Naive B cell (primary cell): ENCODE measurements at regions not wholly inside any gene's neighbourhood (a gene's known extent, or its start where the extent isn't known, plus 50 kb on each side); places are given as distances from the start of the nearest gene placed in this dataset.

Source experiments
- ATAC-seq, 2 donors: fragments of 150-1000 bp; cut with Tn5 transposase; 2 replicates each; pipeline ENCODE4 v1.10.0; 2021; ENCODE audit warnings: low read depth in 2 of 2, mild to moderate bottlenecking in 2 of 2, moderate library complexity in 2 of 2
- DNase-seq: peaks from one replicate; pipeline ENCODE4 v3.0.0; 2022
- H3K27ac Mint-ChIP-seq, 6 donors: one replicate each; pipeline ENCODE4 v1.8.0; 2020 to 2022; ENCODE audit warnings: mild to moderate bottlenecking in 6 of 6, mixed read lengths in 6 of 6, moderate library complexity in 5 of 6, inconsistent platforms in 2 of 6
- H3K27me3 Mint-ChIP-seq, 3 donors: one replicate each; pipeline ENCODE4 v1.8.0; 2021 to 2022; ENCODE audit warnings: mixed read lengths in 3 of 3, mild to moderate bottlenecking in 1 of 3
- H3K36me3 Mint-ChIP-seq, 2 donors: one replicate each; pipeline ENCODE4 v1.8.0; 2020 to 2022; ENCODE audit warnings: mixed read lengths in 2 of 2, inconsistent platforms in 1 of 2, mild to moderate bottlenecking in 1 of 2
- H3K4me1 Mint-ChIP-seq, 3 donors: one replicate each; pipeline ENCODE4 v1.8.0; 2020 to 2022; ENCODE audit warnings: mixed read lengths in 3 of 3, inconsistent platforms in 1 of 3, mild to moderate bottlenecking in 1 of 3, moderate library complexity in 1 of 3
- H3K4me3 Mint-ChIP-seq, 8 donors: one replicate each; pipeline ENCODE4 v1.8.0; 2020 to 2022; ENCODE audit warnings: mild to moderate bottlenecking in 8 of 8, mixed read lengths in 8 of 8, moderate library complexity in 8 of 8, inconsistent platforms in 2 of 8
- H3K9me3 Mint-ChIP-seq, 7 donors: one replicate each; pipeline ENCODE4 v1.8.0; 2020 to 2022; ENCODE audit warnings: mixed read lengths in 7 of 7, mild to moderate bottlenecking in 5 of 7, inconsistent platforms in 2 of 7, moderate library complexity in 1 of 7

DNA sequence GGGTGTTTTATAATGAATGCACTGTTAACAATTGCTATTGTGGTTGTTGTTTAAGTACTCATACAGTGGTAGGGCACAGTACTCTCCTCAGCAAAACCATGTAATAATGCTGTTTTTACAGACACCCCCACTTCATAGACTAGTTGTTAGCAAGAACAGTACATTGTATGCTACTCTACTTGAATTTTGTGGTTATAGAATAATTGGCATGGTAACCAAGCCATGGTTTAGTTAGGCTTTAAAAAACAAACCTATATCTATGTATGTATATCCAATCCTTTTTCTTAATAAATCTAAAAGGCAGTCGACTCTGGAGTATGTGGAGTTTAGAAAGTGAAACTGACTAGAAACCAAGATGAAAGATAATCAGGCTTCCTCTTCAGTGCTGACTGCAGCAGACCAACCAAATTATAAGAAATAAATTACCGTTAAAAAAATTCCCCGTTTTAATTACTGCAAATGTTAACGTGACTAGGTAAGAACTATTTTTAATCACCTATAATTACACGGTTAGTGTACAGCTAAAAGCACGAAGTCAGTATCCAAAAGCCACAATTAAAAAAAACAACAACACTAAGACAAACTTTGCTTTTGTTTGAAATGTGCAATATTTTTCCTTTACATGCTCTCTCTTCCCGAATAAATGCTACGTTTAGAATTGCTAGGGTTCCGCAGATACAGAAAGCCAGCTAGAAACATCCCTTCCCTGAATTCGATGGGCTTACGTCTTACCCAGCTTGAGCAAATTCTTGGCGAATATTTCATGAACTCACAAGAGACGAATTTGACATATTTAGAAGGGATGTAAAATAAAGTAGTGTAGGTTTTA, 113.3 kb upstream of the SERTAD2 start:
- ATAC-seq, result peak; percentile 60 to 65

GRCh38 chr2:64767670-64768468, 114.2 kb upstream of the SERTAD2 start:
- peak; percentile 73 for DNase-seq
- Mint-ChIP-seq H3K9me3 (no peaks in the 10 kb centered on the region), H3K36me3 (no peaks in the 10 kb centered on the region), H3K4me3 (peak overlapping the region; percentile 88 to 99 (median 94)), H3K27me3 (no peaks in the 10 kb centered on the region), H3K4me1 (peaks cover 20 to 23% (median 23%) of the 10 kb centered on the region in 3 donors), H3K27ac (peak overlapping the region; percentile 92 to 100 (median 98))
- peak; percentile 86 to 88 for ATAC-seq

More for the DNA sequence above, 113.3 kb upstream of the SERTAD2 start:
- peak overlapping the region; percentile 88 to 99 (median 94) for H3K4me3 Mint-ChIP-seq
- H3K9me3 Mint-ChIP-seq, result no peaks in the 10 kb centered on the region
- H3K27me3 Mint-ChIP-seq, result no peaks in the 10 kb centered on the region
- DNase-seq, result peak; percentile 51
- H3K27ac Mint-ChIP-seq, result peak overlapping the region; percentile 92 to 100 (median 98)
- peaks cover 20 to 23% (median 23%) of the 10 kb centered on the region in 3 donors for H3K4me1 Mint-ChIP-seq
- H3K36me3 Mint-ChIP-seq, result no peaks in the 10 kb centered on the region

- ATAC-seq, result no peak
Observed at GRCh38 chr2:64768491-64769005, 114.8 kb upstream of the SERTAD2 start.

DNA sequence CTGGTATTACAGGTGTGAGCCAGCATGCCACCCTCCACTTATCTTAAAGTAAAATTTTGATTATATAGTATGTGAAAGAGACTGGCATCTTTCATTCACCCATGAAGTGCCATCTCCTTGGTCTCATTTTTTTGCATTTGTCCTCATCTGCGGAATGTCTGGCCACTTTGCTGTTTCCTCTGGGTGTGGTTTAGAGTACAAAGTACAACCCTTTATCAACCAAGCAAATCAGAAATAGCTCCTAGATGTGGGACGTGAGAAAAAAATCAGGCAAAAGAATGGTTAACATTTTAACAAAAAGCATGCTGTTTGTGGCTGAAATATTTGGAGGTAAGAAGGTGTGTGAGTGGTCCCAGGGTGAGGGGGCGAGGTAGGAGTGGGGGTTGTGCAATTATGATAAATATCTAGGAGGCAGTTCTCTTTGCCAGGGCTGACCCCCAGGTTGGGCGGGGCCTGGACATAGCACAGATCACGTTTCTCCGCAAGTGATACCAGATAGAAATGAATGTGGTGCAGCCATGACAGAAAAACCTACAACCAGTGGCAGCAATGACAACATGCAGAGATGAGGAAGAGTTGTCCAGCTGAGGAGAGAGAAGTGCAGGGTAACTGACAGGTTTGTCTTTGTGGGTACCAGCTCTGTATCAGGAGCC, 115.8 kb upstream of the SERTAD2 start:
- Mint-ChIP-seq H3K4me1 (peaks cover 20 to 23% (median 23%) of the 10 kb centered on the region in 3 donors), H3K36me3 (no peaks in the 10 kb centered on the region), H3K27ac (peak overlapping the region in 4 of 6 donors; percentile 8 to 92 (median 56)), H3K27me3 (no peaks in the 10 kb centered on the region), H3K4me3 (peak overlapping the region in 2 of 8 donors; percentile 52 to 88), H3K9me3 (no peaks in the 10 kb centered on the region)
- DNase-seq (no peak), ATAC-seq (no peak)

More at GRCh38 chr2:64768491-64769005, 114.8 kb upstream of the SERTAD2 start:
- H3K27ac Mint-ChIP-seq, result peak overlapping the region; percentile 68 to 94 (median 92)
- H3K27me3 Mint-ChIP-seq, result no peaks in the 10 kb centered on the region
- peaks cover 20 to 23% (median 23%) of the 10 kb centered on the region in 3 donors for H3K4me1 Mint-ChIP-seq
- peak overlapping the region; percentile 88 to 99 (median 93) for H3K4me3 Mint-ChIP-seq
- DNase-seq, result no peak
- no peaks in the 10 kb centered on the region for H3K9me3 Mint-ChIP-seq
- no peaks in the 10 kb centered on the region for H3K36me3 Mint-ChIP-seq

- H3K9me3 Mint-ChIP-seq, result peaks cover 0 to 3% (median 0%) of the 10 kb centered on the region in 7 donors
- no peaks in the 10 kb centered on the region for H3K27me3 Mint-ChIP-seq
- peak overlapping the region in 2 of 8 donors; percentile 52 to 88 for H3K4me3 Mint-ChIP-seq
- no peaks in the 10 kb centered on the region for H3K36me3 Mint-ChIP-seq
- peak overlapping the region in 3 of 6 donors; percentile 8 to 83 (median 46) for H3K27ac Mint-ChIP-seq
- DNase-seq, result no peak
- H3K4me1 Mint-ChIP-seq, result peaks cover 20 to 23% (median 23%) of the 10 kb centered on the region in 3 donors
- no peak for ATAC-seq
Observed at GRCh38 chr2:64770137-64770780, 116.5 kb upstream of the SERTAD2 start.

GRCh38 chr2:64770781-64771334, 117.1 kb upstream of the SERTAD2 start:
- H3K4me3 Mint-ChIP-seq, result no peak overlapping the region

GRCh38 chr2:64771737-64772136, 118.0 kb upstream of the SERTAD2 start:
- peaks cover 0 to 5% (median 4%) of the 10 kb centered on the region in 7 donors for H3K9me3 Mint-ChIP-seq

More at GRCh38 chr2:64770781-64771334, 117.1 kb upstream of the SERTAD2 start:
- Mint-ChIP-seq H3K27me3 (no peaks in the 10 kb centered on the region), H3K36me3 (no peaks in the 10 kb centered on the region), H3K27ac (peak overlapping the region in 1 of 6 donors; percentile 83), H3K4me1 (peaks cover 17 to 23% (median 23%) of the 10 kb centered on the region in 3 donors), H3K9me3 (peaks cover 0 to 3% (median under 1%) of the 10 kb centered on the region in 7 donors)
- DNase-seq (no peak), ATAC-seq (no peak)

DNA sequence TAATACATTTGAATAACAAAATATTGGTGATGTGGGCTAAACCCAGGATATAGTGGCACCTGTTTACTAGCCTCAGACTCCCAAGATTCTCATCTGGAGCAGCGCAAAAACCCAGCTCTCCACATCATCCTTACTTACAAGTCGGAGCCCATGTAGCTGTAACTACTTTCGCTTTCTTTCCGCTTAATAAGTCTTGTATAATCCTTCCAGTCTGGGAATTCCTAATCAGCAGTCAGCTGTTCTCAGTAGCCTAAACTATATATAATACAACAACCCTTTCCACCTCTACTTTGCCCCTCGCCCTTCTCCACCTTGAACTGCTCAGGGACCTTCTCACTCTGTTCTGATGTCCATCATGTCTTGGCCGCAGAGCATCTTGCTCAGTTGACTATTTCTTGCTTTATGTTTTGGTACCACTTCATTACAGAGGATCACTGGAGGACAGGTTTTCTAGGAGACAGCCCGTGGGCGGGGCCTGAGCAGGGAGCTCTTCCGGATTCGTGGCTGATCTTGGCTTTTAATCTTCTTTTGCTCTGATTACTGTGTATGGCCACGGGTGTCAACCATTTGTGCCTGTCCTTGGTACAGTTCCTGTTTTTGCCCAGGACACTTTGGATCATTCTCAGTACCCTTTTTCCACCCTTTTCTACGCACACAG, 119.9 kb upstream of the SERTAD2 start:
- Mint-ChIP-seq H3K27me3 (no peaks in the 10 kb centered on the region), H3K27ac (peak overlapping the region in 1 of 6 donors; percentile 8), H3K4me1 (peaks cover 4 to 12% (median 11%) of the 10 kb centered on the region in 3 donors), H3K4me3 (no peak overlapping the region), H3K36me3 (no peaks in the 10 kb centered on the region), H3K9me3 (peaks cover 0 to 5% (median 4%) of the 10 kb centered on the region in 7 donors)
- DNase-seq, result no peak
- no peak for ATAC-seq

More at GRCh38 chr2:64771737-64772136, 118.0 kb upstream of the SERTAD2 start:
- no peaks in the 10 kb centered on the region for H3K36me3 Mint-ChIP-seq
- peaks cover 13 to 23% (median 20%) of the 10 kb centered on the region in 3 donors for H3K4me1 Mint-ChIP-seq
- ATAC-seq (no peak), DNase-seq (no peak)
- H3K27ac Mint-ChIP-seq, result peak overlapping the region in 1 of 6 donors; percentile 37
- no peaks in the 10 kb centered on the region for H3K27me3 Mint-ChIP-seq
- peak overlapping the region in 1 of 8 donors; percentile 10 for H3K4me3 Mint-ChIP-seq

DNA sequence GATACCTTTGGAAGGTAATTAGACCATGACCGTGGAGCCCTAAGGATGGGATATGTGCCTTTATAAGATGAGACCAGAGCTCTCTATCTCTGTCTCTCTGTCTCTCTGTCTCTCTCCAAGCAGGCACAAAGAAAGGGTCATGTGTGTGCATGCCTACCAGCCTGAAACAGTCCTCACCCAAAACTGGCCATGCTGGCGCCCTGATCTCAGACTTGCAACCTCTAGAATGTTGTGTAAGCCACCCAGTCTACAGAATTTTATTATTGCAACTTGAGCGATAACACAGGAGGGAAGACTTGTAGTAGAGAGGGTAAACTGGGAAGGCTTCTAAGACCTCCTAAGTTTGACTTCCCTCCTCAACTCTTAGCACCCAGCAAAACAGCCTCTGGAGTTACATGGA, 124.1 kb upstream of the SERTAD2 start:
- Mint-ChIP-seq H3K27ac (peak overlapping the region in 1 of 6 donors; percentile 41), H3K4me3 (no peak overlapping the region)

GRCh38 chr2:64779117-64779690, 125.5 kb upstream of the SERTAD2 start:
- DNase-seq (no peak), ATAC-seq (peak in 1 of 2 donors; percentile 35)
- no peaks in the 10 kb centered on the region for H3K27me3 Mint-ChIP-seq
- peaks cover 0 to 5% (median 4%) of the 10 kb centered on the region in 7 donors for H3K9me3 Mint-ChIP-seq
- H3K4me3 Mint-ChIP-seq, result no peak overlapping the region
- H3K27ac Mint-ChIP-seq, result peak overlapping the region in 1 of 6 donors; percentile 11
- H3K4me1 Mint-ChIP-seq, result peaks cover 0 to 16% (median 5%) of the 10 kb centered on the region in 3 donors
- no peaks in the 10 kb centered on the region for H3K36me3 Mint-ChIP-seq

More for the DNA sequence above, 124.1 kb upstream of the SERTAD2 start:
- Mint-ChIP-seq H3K36me3 (no peaks in the 10 kb centered on the region), H3K27me3 (no peaks in the 10 kb centered on the region), H3K4me1 (peaks cover 0 to 11% (median 5%) of the 10 kb centered on the region in 3 donors), H3K9me3 (peaks cover 0 to 5% (median 4%) of the 10 kb centered on the region in 7 donors)
- ATAC-seq (no peak), DNase-seq (no peak)

- Mint-ChIP-seq H3K4me1 (peaks cover under 1 to 16% (median 5%) of the 10 kb centered on the region in 3 donors), H3K36me3 (no peaks in the 10 kb centered on the region), H3K27ac (peak overlapping the region in 1 of 6 donors; percentile 23), H3K4me3 (no peak overlapping the region), H3K27me3 (no peaks in the 10 kb centered on the region), H3K9me3 (peaks cover 0 to 5% (median 4%) of the 10 kb centered on the region in 7 donors)
- no peak for DNase-seq
- no peak for ATAC-seq
Observed at GRCh38 chr2:64780041-64780440, 126.3 kb upstream of the SERTAD2 start.
